DOHH2 (cell line): ENCODE measurements at regions not wholly inside any gene's neighbourhood (a gene's known extent, or its start where the extent isn't known, plus 50 kb on each side); places are given as distances from the start of the nearest gene placed in this dataset.

Experiments used
- H3F3A ChIP-seq: fragments of 200-600 bp; sonication (generic), shearing (Covaris generic); 2 replicates; pipeline ENCODE4 v1.6.0; 2016; ENCODE audit warnings: antibody characterized with exemption, mild to moderate bottlenecking; ENCODE audit not compliant: control insufficient read depth, insufficient read depth
- H3K27ac ChIP-seq: fragments of 200-600 bp; sonication (generic); 2 replicates; pipeline ENCODE4 v1.5.1; 2014; ENCODE audit warnings: low read depth, mild to moderate bottlenecking, low read length, moderate library complexity
- H3K27me3 ChIP-seq: fragments of 200-600 bp; sonication (generic); 2 replicates; pipeline ENCODE4 v1.6.1; 2014; ENCODE audit warnings: mild to moderate bottlenecking, low read length, mixed read lengths; ENCODE audit not compliant: control insufficient read depth
- H3K36me3 ChIP-seq: fragments of 200-600 bp; sonication (generic); 2 replicates; pipeline ENCODE4 v1.6.1; 2014; ENCODE audit warnings: mild to moderate bottlenecking, low read length, moderate library complexity, mixed read lengths; ENCODE audit not compliant: control insufficient read depth
- H3K4me1 ChIP-seq: fragments of 200-600 bp; sonication (generic); 2 replicates; pipeline ENCODE4 v1.6.1; 2014; ENCODE audit warnings: mild to moderate bottlenecking, low read length, mixed read lengths; ENCODE audit not compliant: control insufficient read depth
- H3K4me2 ChIP-seq: fragments of 200-600 bp; sonication (generic); 2 replicates; pipeline ENCODE4 v1.6.0; 2014; ENCODE audit warnings: mild to moderate bottlenecking, low read length, moderate library complexity
- H3K4me3 ChIP-seq: fragments of 200-600 bp; sonication (generic); 2 replicates; pipeline ENCODE4 v1.5.1; 2014; ENCODE audit warnings: mild to moderate bottlenecking, low read length, mixed read lengths
- H3K79me2 ChIP-seq: fragments of 200-600 bp; sonication (generic); 2 replicates; pipeline ENCODE4 v1.6.1; 2014; ENCODE audit warnings: mild to moderate bottlenecking, low read length, mixed read lengths; ENCODE audit not compliant: control insufficient read depth
- H3K9me2 ChIP-seq: fragments of 200-600 bp; sonication (generic); replicated peaks from 2 replicates; pipeline ENCODE4 v1.6.1; 2014; ENCODE audit warnings: mild to moderate bottlenecking, low read length, mixed read lengths; ENCODE audit not compliant: control insufficient read depth
- H3K9me3 ChIP-seq: fragments of 200-600 bp; sonication (generic); 2 replicates; pipeline ENCODE4 v1.6.1; 2014; ENCODE audit warnings: antibody characterized with exemption, low read length, mixed read lengths; ENCODE audit not compliant: control insufficient read depth, insufficient read depth
- H4K20me1 ChIP-seq: fragments of 200-600 bp; sonication (generic); 2 replicates; pipeline ENCODE4 v1.6.0; 2014; ENCODE audit warnings: low read depth, mild to moderate bottlenecking, antibody characterized with exemption, low read length, moderate library complexity; ENCODE audit not compliant: control insufficient read depth, insufficient read depth
- CTCF ChIP-seq: fragments of 200-600 bp; sonication (generic); IDR thresholded peaks from one replicate; pipeline ENCODE4 v1.5.1; 2014; ENCODE audit warnings: antibody characterized with exemption, mild to moderate bottlenecking, low read depth, low read length; ENCODE audit not compliant: poor library complexity, severe bottlenecking
- EZH2phosphoT487 ChIP-seq: fragments of 200-600 bp; sonication (generic); IDR thresholded peaks from 2 replicates; pipeline ENCODE4 v1.6.1; 2017; ENCODE audit warnings: borderline replicate concordance, mild to moderate bottlenecking, antibody characterized with exemption, low read length, moderate library complexity, mixed read lengths

DNA sequence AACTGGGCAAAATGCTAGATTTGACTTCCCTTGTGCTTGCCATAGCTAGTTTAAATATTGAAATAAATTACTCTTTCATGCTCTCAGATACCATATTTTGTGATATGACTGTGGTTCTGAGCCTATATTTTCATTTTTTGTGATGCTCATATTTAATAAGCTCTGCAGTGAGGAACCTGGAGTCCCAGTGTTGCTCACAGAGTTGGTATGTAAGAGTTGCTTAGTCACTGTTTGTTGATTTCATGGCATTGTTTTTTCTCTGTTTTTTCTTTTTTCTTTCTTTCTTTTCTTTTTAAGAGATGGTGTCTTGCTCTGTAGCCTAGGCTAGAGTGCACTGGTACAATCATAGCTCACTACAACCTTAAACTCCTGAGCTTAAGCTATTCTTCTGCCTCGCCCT is 750.5 kb upstream of the TMEM132C start:
- H3K79me2 ChIP-seq, result no peaks in the 10 kb centered on the region
- H3K4me2 ChIP-seq, result no peak overlapping the region
- no peaks in the 10 kb centered on the region for H3F3A ChIP-seq
- H3K9me3 ChIP-seq, result no peaks in the 10 kb centered on the region
- no peak overlapping the region for H3K4me3 ChIP-seq
- H3K9me2 ChIP-seq, result no peaks in the 10 kb centered on the region
- no peaks in the 10 kb centered on the region for H3K27me3 ChIP-seq
- no peaks in the 10 kb centered on the region for H3K36me3 ChIP-seq
- H3K27ac ChIP-seq, result no peak overlapping the region
- TF ChIP-seq CTCF, result no peak
- no peak for TF ChIP-seq EZH2phosphoT487
- H3K4me1 ChIP-seq, result no peaks in the 10 kb centered on the region
- H4K20me1 ChIP-seq, result no peaks in the 10 kb centered on the region

DNA sequence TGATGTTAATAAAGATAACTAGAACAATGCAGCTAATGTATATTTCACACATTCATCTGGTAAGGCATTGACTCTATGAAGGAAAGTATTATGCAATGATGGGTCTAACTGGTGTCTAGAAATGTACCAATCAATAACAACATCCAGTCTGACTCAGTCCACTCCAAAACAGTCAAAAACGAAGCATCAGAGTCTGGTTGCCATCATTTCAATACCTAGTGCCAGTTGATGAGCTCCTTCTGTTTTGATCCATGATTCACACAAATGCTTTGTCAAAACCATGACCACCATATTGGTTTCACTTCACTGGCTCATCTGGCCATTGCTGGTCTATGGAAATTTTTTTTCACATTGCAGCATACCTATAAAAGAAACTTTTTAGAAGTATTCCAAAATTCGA is 747.2 kb upstream of the TMEM132C start:
- Histone ChIP-seq H3K4me3 (no peak overlapping the region), H3K36me3 (no peaks in the 10 kb centered on the region), H3K4me1 (no peaks in the 10 kb centered on the region), H3K79me2 (no peaks in the 10 kb centered on the region), H3K9me2 (no peaks in the 10 kb centered on the region), H3K27me3 (no peaks in the 10 kb centered on the region), H3F3A (no peaks in the 10 kb centered on the region), H3K9me3 (no peaks in the 10 kb centered on the region), H3K27ac (no peak overlapping the region), H4K20me1 (no peaks in the 10 kb centered on the region), H3K4me2 (no peak overlapping the region)
- TF ChIP-seq CTCF (no peak), EZH2phosphoT487 (no peak)

DNA sequence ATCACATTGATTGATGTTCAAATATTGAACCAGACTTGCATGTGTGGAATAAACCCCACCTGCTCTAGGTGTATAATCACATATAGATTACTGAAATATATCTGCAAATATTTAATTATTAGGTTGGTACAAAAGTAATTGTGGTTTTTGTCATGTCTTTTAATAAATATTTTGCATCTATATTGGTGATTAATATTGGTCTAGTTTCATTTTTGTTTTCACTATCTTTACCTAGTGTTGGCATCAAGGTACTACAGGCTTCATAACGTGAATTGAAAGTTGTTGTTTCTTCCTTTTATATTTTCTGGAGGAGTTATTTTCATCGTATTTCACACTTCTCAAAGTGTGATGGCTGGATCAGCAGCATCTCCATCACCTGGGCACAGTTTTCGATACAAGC is 740.0 kb upstream of the TMEM132C start:
- H3K27ac ChIP-seq, result no peak overlapping the region
- no peaks in the 10 kb centered on the region for H3K79me2 ChIP-seq
- no peak for TF ChIP-seq CTCF
- no peak for TF ChIP-seq EZH2phosphoT487
- no peaks in the 10 kb centered on the region for H3F3A ChIP-seq
- H4K20me1 ChIP-seq, result no peaks in the 10 kb centered on the region
- no peak overlapping the region for H3K4me3 ChIP-seq
- H3K36me3 ChIP-seq, result no peaks in the 10 kb centered on the region
- no peaks in the 10 kb centered on the region for H3K4me1 ChIP-seq
- H3K9me3 ChIP-seq, result no peaks in the 10 kb centered on the region
- no peaks in the 10 kb centered on the region for H3K9me2 ChIP-seq
- no peaks in the 10 kb centered on the region for H3K27me3 ChIP-seq
- no peak overlapping the region for H3K4me2 ChIP-seq

GRCh38 chr12:127528551-127528950 is 738.4 kb upstream of the TMEM132C start:
- TF ChIP-seq EZH2phosphoT487, result no peak
- TF ChIP-seq CTCF, result no peak
- no peaks in the 10 kb centered on the region for H3K9me3 ChIP-seq

More at GRCh38 chr12:127528551-127528950, 738.4 kb upstream of the TMEM132C start:
- no peaks in the 10 kb centered on the region for H3F3A ChIP-seq
- no peaks in the 10 kb centered on the region for H3K79me2 ChIP-seq
- no peaks in the 10 kb centered on the region for H4K20me1 ChIP-seq
- H3K4me1 ChIP-seq, result no peaks in the 10 kb centered on the region
- H3K9me2 ChIP-seq, result no peaks in the 10 kb centered on the region
- no peak overlapping the region for H3K27ac ChIP-seq
- H3K4me2 ChIP-seq, result no peak overlapping the region
- H3K4me3 ChIP-seq, result no peak overlapping the region
- no peaks in the 10 kb centered on the region for H3K27me3 ChIP-seq
- H3K36me3 ChIP-seq, result no peaks in the 10 kb centered on the region
